IMR-90 (cell line): ENCODE measurements at regions not wholly inside any gene's neighbourhood (a gene's known extent, or its start where the extent isn't known, plus 50 kb on each side); places are given as distances from the start of the nearest gene placed in this dataset.

Source experiments
- ATAC-seq: fragments of 200-7000 bp; cut with Tn5 transposase; 2 replicates; pipeline ENCODE4 v1.9.1; 2020; ENCODE audit warnings: low read depth, mild to moderate bottlenecking, moderate library complexity
- BruUV-seq: library from RNA; stranded (reverse); fragments of 400-500 nt; replicated peaks from 2 replicates; lab custom pipeline; 2021; lab: Mats Ljungman, UMichigan
- CTCF ChIA-PET: fragments of 300-600 bp; formaldehyde crosslinking; extraction: SDS; loops from one replicate; lab custom pipeline; 2021; ENCODE audit warnings: antibody characterized with exemption; lab: Yijun Ruan, JAX
- POLR2A ChIA-PET: fragments of 300-600 bp; sonication (Branson Sonifier 250); formaldehyde crosslinking; loops from one replicate; lab custom pipeline; 2022; ENCODE audit warnings: antibody characterized with exemption; ENCODE audit not compliant: unreplicated experiment; lab: Charles Lee
- DNase-seq: peaks from one replicate; pipeline ENCODE4 v3.0.0; 2013
- H2AFZ ChIP-seq: replicated peaks from 2 replicates; pipeline ENCODE3; 2013; ENCODE audit warnings: low read length, mild to moderate bottlenecking; ENCODE audit not compliant: poor library complexity
- H2AK5ac ChIP-seq: 2 replicates; pipeline ENCODE4 v1.6.1; 2013; ENCODE audit warnings: low read depth, low read length, inconsistent platforms
- H2AK9ac ChIP-seq: replicated peaks from 2 replicates; pipeline ENCODE3; 2013; ENCODE audit warnings: mild to moderate bottlenecking, low read depth, low read length, moderate library complexity; ENCODE audit not compliant: poor library complexity
- H2BK120ac ChIP-seq: 2 replicates; pipeline ENCODE4 v1.6.1; 2013; ENCODE audit warnings: low read depth, low read length, inconsistent platforms
- H2BK15ac ChIP-seq: 3 replicates; pipeline ENCODE4 v1.6.1; 2013; ENCODE audit warnings: low read depth, low read length, inconsistent platforms
- H2BK20ac ChIP-seq: 2 replicates; pipeline ENCODE4 v1.6.1; 2013; ENCODE audit warnings: low read depth, mild to moderate bottlenecking, inconsistent platforms, low read length, moderate library complexity
- H2BK5ac ChIP-seq: 2 replicates; pipeline ENCODE4 v1.6.1; 2013; ENCODE audit warnings: mild to moderate bottlenecking, low read depth, low read length, inconsistent platforms; ENCODE audit not compliant: poor library complexity, severe bottlenecking
- H3K14ac ChIP-seq: replicated peaks from 2 replicates; pipeline ENCODE4 v1.6.1; 2013; ENCODE audit warnings: low read depth, low read length, inconsistent platforms
- H3K18ac ChIP-seq: 2 replicates; pipeline ENCODE4 v1.6.1; 2013; ENCODE audit warnings: low read depth, low read length, control low read depth
- H3K23ac ChIP-seq: 2 replicates; pipeline ENCODE4 v1.6.1; 2013; ENCODE audit warnings: low read depth, low read length, inconsistent platforms
- H3K27ac ChIP-seq: 2 replicates; pipeline ENCODE4 v1.5.1; 2013; ENCODE audit warnings: mild to moderate bottlenecking, control low read depth, low read length; ENCODE audit not compliant: insufficient read depth
- H3K27me3 ChIP-seq: 2 replicates; pipeline ENCODE4 v1.6.1; 2013; ENCODE audit warnings: low read length; ENCODE audit not compliant: control insufficient read depth, insufficient read depth
- H3K36me3 ChIP-seq: 2 replicates; pipeline ENCODE4 v1.6.1; 2013; ENCODE audit warnings: low read length, mixed read lengths; ENCODE audit not compliant: control insufficient read depth, insufficient read depth
- H3K4ac ChIP-seq: 2 replicates; pipeline ENCODE4 v1.6.1; 2013; ENCODE audit warnings: low read depth, low read length, inconsistent platforms
- H3K4me1 ChIP-seq: 2 replicates; pipeline ENCODE4 v1.6.1; 2013; ENCODE audit warnings: low read length, mixed read lengths; ENCODE audit not compliant: control insufficient read depth, insufficient read depth
- H3K4me2 ChIP-seq: 2 replicates; pipeline ENCODE4 v1.6.1; 2013; ENCODE audit warnings: low read depth, mild to moderate bottlenecking, control low read depth, low read length, moderate library complexity
- H3K4me3 ChIP-seq: 2 replicates; pipeline ENCODE4 v1.5.1; 2013; ENCODE audit warnings: low read depth, mild to moderate bottlenecking, control low read depth, low read length, moderate library complexity; ENCODE audit not compliant: insufficient read depth
- H3K56ac ChIP-seq: 2 replicates; pipeline ENCODE4 v1.6.1; 2013; ENCODE audit warnings: low read length, inconsistent platforms; ENCODE audit not compliant: insufficient read depth; ENCODE audit errors: extremely low read depth
- H3K79me1 ChIP-seq, 2 experiments: 2 replicates each; pipeline ENCODE4 v1.6.1; 2013; ENCODE audit warnings: low read length in 2 of 2, inconsistent platforms in 1 of 2, low read depth in 1 of 2
- H3K9ac ChIP-seq: 2 replicates; pipeline ENCODE4 v1.6.1; 2013; ENCODE audit warnings: low read depth, low read length, control low read depth
- H3K9me1 ChIP-seq: 2 replicates; pipeline ENCODE4 v1.6.1; 2013; ENCODE audit warnings: low read length, inconsistent platforms; ENCODE audit not compliant: insufficient read depth
- H3K9me3 ChIP-seq: 2 replicates; pipeline ENCODE4 v1.6.1; 2013; ENCODE audit warnings: low read length; ENCODE audit not compliant: control insufficient read depth, insufficient read depth
- H4K20me1 ChIP-seq: 2 replicates; pipeline ENCODE4 v1.6.1; 2013; ENCODE audit warnings: low read length, inconsistent platforms; ENCODE audit not compliant: insufficient read depth
- H4K5ac ChIP-seq: 2 replicates; pipeline ENCODE4 v1.6.1; 2013; ENCODE audit warnings: mild to moderate bottlenecking, low read depth, low read length, control low read depth
- H4K8ac ChIP-seq, 2 experiments: 2 replicates each; pipeline ENCODE4 v1.6.1; 2013; ENCODE audit warnings: low read depth in 2 of 2, low read length in 2 of 2, control low read depth in 1 of 2, inconsistent platforms in 1 of 2
- H4K91ac ChIP-seq: 2 replicates; pipeline ENCODE4 v1.6.1; 2013; ENCODE audit warnings: low read depth, low read length, inconsistent platforms; ENCODE audit not compliant: insufficient read depth
- POLR2A ChIP-seq: IDR thresholded peaks from 2 replicates; pipeline ENCODE4 v1.6.1; 2012; ENCODE audit warnings: mild to moderate bottlenecking, low read depth, low read length
- WGBS, 2 experiments: methylation state at CpG; one replicate each; pipeline versions ENCODE4 v1.1.5 to v1.1.7; 2013; ENCODE audit warnings: missing lambda C conversion rate in 2 of 2; ENCODE audit not compliant: insufficient read length in 1 of 2; ENCODE audit errors: extremely low coverage in 2 of 2; 5-methylcytosine and 5-hydroxymethylcytosine counted together
- dilution Hi-C: fragments of 300-500 bp; cut with HindIII; formaldehyde crosslinking; loops from one replicate; pipeline ENCODE4 v1.14.3; 2018; ENCODE audit warnings: low sequenced_read_pairs; ENCODE audit not compliant: unreplicated experiment
- in situ Hi-C: fragments of 300-500 bp; cut with MboI; formaldehyde crosslinking; loops from 3 replicates; pipeline ENCODE4 v1.14.3; 2019; ENCODE audit warnings: low sequenced_read_pairs, inconsistent platforms, mixed read lengths
- intact Hi-C: fragments of 100-400 bp; cut with micrococcal nuclease; formaldehyde crosslinking; loops from 2 replicates; pipeline ENCODE4 v1.10.0; 2022

GRCh38 chr2:128641421-128642080 is 322.9 kb upstream of the HS6ST1 start:
- no peak overlapping the region for H3K14ac ChIP-seq
- H3K56ac ChIP-seq = no peak overlapping the region
- H2BK5ac ChIP-seq = no peak overlapping the region
- peaks cover 3% of the 10 kb centered on the region; the same call in 1 of the 2 replicates for H3K9me1 ChIP-seq
- no peak overlapping the region for H3K9ac ChIP-seq
- no peak overlapping the region for H3K4ac ChIP-seq
- no peak overlapping the region for H2AFZ ChIP-seq
- H2AK9ac ChIP-seq = no peak overlapping the region
- H3K4me2 ChIP-seq = no peak overlapping the region
- no peak overlapping the region for H3K4me3 ChIP-seq
- no peaks in the 10 kb centered on the region; the same call in none of the 2 replicates for H3K4me1 ChIP-seq
- no peak overlapping the region for H3K27ac ChIP-seq
- no peaks in the 10 kb centered on the region for H3K36me3 ChIP-seq
- 89% methylated on average over 6 of the region's 11 CpGs; no CpG with 5 or more reads in 1 of the 2 experiments for WGBS, 2 experiments
- BruUV-seq = no TSS peak
- no peak overlapping the region for H4K91ac ChIP-seq
- no peak overlapping the region for H3K18ac ChIP-seq
- no peaks in the 10 kb centered on the region for H3K79me1 ChIP-seq
- H3K9me3 ChIP-seq = no peaks in the 10 kb centered on the region
- TF ChIP-seq POLR2A = no peak
- ChIA-PET CTCF (no interaction called here), POLR2A (no interaction called here)
- intact Hi-C loops (no loop called here), dilution Hi-C loops (no loop called here), in situ Hi-C loops (no loop called here)
- DNase-seq (no peak), ATAC-seq (no peak)
- no peak overlapping the region for H2AK5ac ChIP-seq
- H2BK120ac ChIP-seq = no peak overlapping the region
- H4K8ac ChIP-seq = no peak overlapping the region
- H3K27me3 ChIP-seq = peaks cover 26% of the 10 kb centered on the region
- H4K5ac ChIP-seq = no peak overlapping the region
- H2BK15ac ChIP-seq = no peak overlapping the region
- H4K20me1 ChIP-seq = no peaks in the 10 kb centered on the region
- no peak overlapping the region for H3K23ac ChIP-seq
- no peak overlapping the region for H2BK20ac ChIP-seq
